Sigmoid colon (tissue), 6 donors: ENCODE measurements at regions not wholly inside any gene's neighbourhood (a gene's known extent, or its start where the extent isn't known, plus 50 kb on each side); places are given as distances from the start of the nearest gene placed in this dataset.
A peak's percentile ranks its signal among the peaks of the same experiment; 100 is the strongest.

Experiments
- DNase-seq: peaks from one replicate; pipeline ENCODE4 v3.0.0-alpha.2; 2019
- H3K27ac ChIP-seq, 4 donors: fragments of 200-600 bp; sonication (generic); one replicate each; pipeline ENCODE4 v1.5.1; 2016 to 2019; ENCODE audit warnings: mild to moderate bottlenecking in 1 of 4
- H3K27me3 ChIP-seq, 3 donors: fragments of 200-600 bp; sonication (generic); one replicate each; pipeline ENCODE4 v1.5.1; 2019; ENCODE audit warnings: mild to moderate bottlenecking in 1 of 3
- H3K36me3 ChIP-seq, 4 donors: fragments of 200-600 bp; sonication (generic); one replicate each; pipeline ENCODE4 v1.5.1; 2016 to 2019
- H3K4me1 ChIP-seq, 4 donors: fragments of 200-600 bp; sonication (generic); one replicate each; pipeline ENCODE4 v1.5.1; 2017 to 2019
- H3K4me3 ChIP-seq, 4 donors: fragments of 200-600 bp; sonication (generic); one replicate each; pipeline ENCODE4 v1.5.1; 2017 to 2019; ENCODE audit warnings: mild to moderate bottlenecking in 2 of 4, moderate library complexity in 1 of 4
- H3K9me3 ChIP-seq, 4 donors: fragments of 200-600 bp in 3 of 4; sonication (generic) in 3 of 4; one replicate each; pipeline versions ENCODE4 v1.5.1 to v1.6.1; 2013 to 2019
- CTCF ChIP-seq, 4 experiments: fragments of 450-650 bp in 3 of 4; fragments of 200-600 bp in 1 of 4; IDR thresholded peaks; one replicate each; pipeline ENCODE4 v1.5.1; 2016 to 2019; ENCODE audit warnings: antibody characterized with exemption in 4 of 4, mild to moderate bottlenecking in 3 of 4, moderate library complexity in 2 of 4
- EP300 ChIP-seq, 4 donors: sonication (generic); formaldehyde crosslinking; IDR thresholded peaks; one replicate each; pipeline ENCODE4 v1.6.1; 2017; ENCODE audit warnings: antibody characterized with exemption in 4 of 4
- POLR2A ChIP-seq, 2 donors: fragments of 450-650 bp; IDR thresholded peaks; one replicate each; pipeline ENCODE4 v1.6.1; 2016; ENCODE audit warnings: antibody characterized with exemption in 2 of 2, mild to moderate bottlenecking in 2 of 2, moderate library complexity in 2 of 2
- POLR2AphosphoS5 ChIP-seq, 4 donors: sonication (generic); formaldehyde crosslinking; IDR thresholded peaks; one replicate each; pipeline ENCODE4 v1.6.1; 2017; ENCODE audit warnings: antibody characterized with exemption in 4 of 4
- WGBS, 2 donors: extraction: QIAGEN DNeasy Blood & Tissue Kit; methylation state at CpG; one replicate each; pipeline ENCODE4 v1.1.7; 2013; 5-methylcytosine and 5-hydroxymethylcytosine counted together
- intact Hi-C: fragments of 100-400 bp; cut with DNase I; formaldehyde crosslinking; loops from one replicate; pipeline ENCODE4 v1.15.1; 2023
- donor health status: healthy with polysubstance abuse.
- donor health status: healthy.

GRCh38 chr5:116750631-116751580 lies 176.3 kb upstream of the SEMA6A start:
- Histone ChIP-seq H3K36me3 (no peaks in the 10 kb centered on the region), H3K4me1 (peaks cover 0 to 25% (median 21%) of the 10 kb centered on the region in 4 donors), H3K9me3 (no peaks in the 10 kb centered on the region), H3K27ac (peak overlapping the region in 1 of 4 donors; percentile 55), H3K27me3 (no peaks in the 10 kb centered on the region), H3K4me3 (no peak overlapping the region)
- WGBS, 2 donors, result 88 to 89% methylated on average over 2 of the region's 2 CpGs
- no peak for DNase-seq
- TF ChIP-seq POLR2A (IDR thresholded peaks at IDR 0.05), result no peak
- no peak for TF ChIP-seq POLR2AphosphoS5 (IDR thresholded peaks at IDR 0.05)
- TF ChIP-seq CTCF (IDR thresholded peaks at IDR 0.05), result no peak
- TF ChIP-seq EP300 (IDR thresholded peaks at IDR 0.05), result no peak
- intact Hi-C loops, result no loop called here

- peaks cover 0 to 25% (median 21%) of the 10 kb centered on the region in 4 donors for H3K4me1 ChIP-seq
- H3K27me3 ChIP-seq, result no peaks in the 10 kb centered on the region
- no peaks in the 10 kb centered on the region for H3K9me3 ChIP-seq
- no peak overlapping the region for H3K4me3 ChIP-seq
- peak overlapping the region in 2 of 4 donors; percentile 51 to 69 for H3K27ac ChIP-seq
- H3K36me3 ChIP-seq, result no peaks in the 10 kb centered on the region
- WGBS, 2 donors, result 87 to 93% methylated on average over 1 of the region's 1 CpG
- intact Hi-C loops, result no loop called here
- peak; percentile 66 for DNase-seq
- no peak for TF ChIP-seq POLR2A (IDR thresholded peaks at IDR 0.05)
- no peak for TF ChIP-seq CTCF (IDR thresholded peaks at IDR 0.05)
- no peak for TF ChIP-seq EP300 (IDR thresholded peaks at IDR 0.05)
- peak in 3 of 4 donors; percentile 14 to 39 (median 36) for TF ChIP-seq POLR2AphosphoS5 (IDR thresholded peaks at IDR 0.05)
Measured at GRCh38 chr5:116747881-116748280, 173.3 kb upstream of the SEMA6A start.

- H3K27me3 ChIP-seq, result no peaks in the 10 kb centered on the region
Measured at GRCh38 chr5:116746668-116747067, 172.0 kb upstream of the SEMA6A start.

GRCh38 chr5:116740771-116741170 lies 166.1 kb upstream of the SEMA6A start:
- Histone ChIP-seq H3K27me3 (no peaks in the 10 kb centered on the region), H3K27ac (no peak overlapping the region), H3K4me3 (no peak overlapping the region), H3K9me3 (no peaks in the 10 kb centered on the region), H3K36me3 (no peaks in the 10 kb centered on the region), H3K4me1 (peaks cover 0 to 25% (median 12%) of the 10 kb centered on the region in 4 donors)
- 91 to 97% methylated on average over 1 of the region's 1 CpG for WGBS, 2 donors
- DNase-seq, result no peak
- intact Hi-C loops, result no loop called here
- TF ChIP-seq EP300 (IDR thresholded peaks at IDR 0.05), result no peak
- no peak for TF ChIP-seq POLR2AphosphoS5 (IDR thresholded peaks at IDR 0.05)
- no peak for TF ChIP-seq POLR2A (IDR thresholded peaks at IDR 0.05)
- no peak for TF ChIP-seq CTCF (IDR thresholded peaks at IDR 0.05)

More at GRCh38 chr5:116746668-116747067, 172.0 kb upstream of the SEMA6A start:
- no peak for DNase-seq
- Histone ChIP-seq H3K36me3 (no peaks in the 10 kb centered on the region), H3K4me1 (peaks cover 0 to 25% (median 21%) of the 10 kb centered on the region in 4 donors), H3K27ac (peak overlapping the region in 2 of 4 donors; percentile 51 to 69), H3K4me3 (no peak overlapping the region), H3K9me3 (no peaks in the 10 kb centered on the region)
- intact Hi-C loops, result no loop called here
- 72 to 76% methylated on average over 3 of the region's 3 CpGs for WGBS, 2 donors
- no peak for TF ChIP-seq POLR2A (IDR thresholded peaks at IDR 0.05)
- TF ChIP-seq CTCF (IDR thresholded peaks at IDR 0.05), result no peak
- TF ChIP-seq POLR2AphosphoS5 (IDR thresholded peaks at IDR 0.05), result no peak
- no peak for TF ChIP-seq EP300 (IDR thresholded peaks at IDR 0.05)
